ENCODE measurements at regions not wholly inside any gene's neighbourhood (a gene's known extent, or its start where the extent isn't known, plus 50 kb on each side); places are given as distances from the start of the nearest gene placed in this dataset.

DNA sequence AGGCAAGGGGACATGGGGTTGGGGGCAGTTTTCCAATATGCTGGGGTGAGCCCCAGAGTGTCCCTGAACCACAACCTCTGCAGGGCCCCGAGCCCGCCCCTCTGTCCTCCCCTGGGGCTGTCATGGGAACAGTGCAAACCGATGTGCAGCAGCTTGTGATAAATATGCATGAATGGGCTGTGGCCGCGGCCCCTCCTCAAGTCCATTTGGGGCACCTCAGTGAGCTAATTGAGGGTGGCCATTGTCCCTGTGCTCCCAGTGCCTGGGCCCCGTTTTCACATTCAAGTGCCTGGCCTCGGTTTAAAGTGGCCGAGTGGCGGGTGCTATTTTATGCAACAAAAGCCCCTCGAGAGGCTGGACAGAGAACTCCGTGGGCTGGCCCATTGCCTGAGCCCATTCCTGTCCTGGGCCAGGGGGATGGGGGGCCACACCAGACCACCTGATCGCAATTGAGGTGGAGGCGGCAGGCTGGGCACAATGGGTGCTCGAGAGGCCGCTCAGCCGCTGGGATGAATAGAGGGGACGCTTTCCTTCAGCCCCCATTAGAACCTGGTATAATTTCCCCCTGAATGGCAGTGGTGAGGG lies 193.7 kb downstream of the FOXD2 start:
- H3K27ac ChIP-seq (ENCODE audit: low read length): no peak overlapping the region
- no peak overlapping the region for H3K4me3 ChIP-seq (ENCODE audit: low read length in 2 of 2)
- H3K9me3 ChIP-seq (ENCODE audit: control insufficient read depth in 2 of 2, low read length in 2 of 2): no peaks in the 10 kb centered on the region
- no peak overlapping the region for H3K9ac ChIP-seq (ENCODE audit: low read length in 2 of 2)
- no peaks in the 10 kb centered on the region for H3K36me3 ChIP-seq (ENCODE audit: control insufficient read depth in 2 of 2, insufficient read depth in 2 of 2, low read length in 2 of 2)
- no peaks in the 10 kb centered on the region for H3K4me1 ChIP-seq (ENCODE audit: control insufficient read depth, insufficient read depth, low read length)
- H3K27me3 ChIP-seq (ENCODE audit: control insufficient read depth in 1 of 2, insufficient read depth in 2 of 2, low read length in 2 of 2): peaks cover 5 to 7% of the 10 kb centered on the region in 2 donors

DNA sequence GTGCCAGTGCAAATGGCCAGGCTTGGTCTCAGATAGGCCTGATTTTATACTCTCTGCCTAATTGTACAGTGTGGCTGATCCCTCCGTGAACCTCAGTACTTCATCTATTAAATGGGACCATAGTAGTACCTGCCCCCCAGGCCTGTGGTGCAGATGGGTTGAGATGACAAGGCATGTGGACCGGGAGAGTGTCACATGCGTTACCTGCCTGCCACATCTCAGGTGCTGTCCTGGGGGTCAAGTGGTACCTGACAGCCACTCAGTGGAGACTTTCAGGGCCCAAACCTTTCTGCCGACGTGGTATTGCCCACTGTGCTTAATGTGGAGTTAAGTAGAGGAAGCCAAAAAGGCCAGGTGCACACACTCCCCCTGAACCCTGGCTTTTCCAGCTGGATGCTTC lies 197.3 kb downstream of the FOXD2 start:
- Histone ChIP-seq H3K9ac (ENCODE audit: low read length in 2 of 2) (no peak overlapping the region), H3K4me1 (ENCODE audit: control insufficient read depth, insufficient read depth, low read length) (no peaks in the 10 kb centered on the region), H3K27me3 (ENCODE audit: control insufficient read depth in 1 of 2, insufficient read depth in 2 of 2, low read length in 2 of 2) (peaks cover 4 to 6% of the 10 kb centered on the region in 2 donors), H3K36me3 (ENCODE audit: control insufficient read depth in 2 of 2, insufficient read depth in 2 of 2, low read length in 2 of 2) (no peaks in the 10 kb centered on the region), H3K4me3 (ENCODE audit: low read length in 2 of 2) (no peak overlapping the region), H3K9me3 (ENCODE audit: control insufficient read depth in 2 of 2, low read length in 2 of 2) (peaks cover 0 to 3% of the 10 kb centered on the region in 2 donors), H3K27ac (ENCODE audit: low read length) (no peak overlapping the region)

DNA sequence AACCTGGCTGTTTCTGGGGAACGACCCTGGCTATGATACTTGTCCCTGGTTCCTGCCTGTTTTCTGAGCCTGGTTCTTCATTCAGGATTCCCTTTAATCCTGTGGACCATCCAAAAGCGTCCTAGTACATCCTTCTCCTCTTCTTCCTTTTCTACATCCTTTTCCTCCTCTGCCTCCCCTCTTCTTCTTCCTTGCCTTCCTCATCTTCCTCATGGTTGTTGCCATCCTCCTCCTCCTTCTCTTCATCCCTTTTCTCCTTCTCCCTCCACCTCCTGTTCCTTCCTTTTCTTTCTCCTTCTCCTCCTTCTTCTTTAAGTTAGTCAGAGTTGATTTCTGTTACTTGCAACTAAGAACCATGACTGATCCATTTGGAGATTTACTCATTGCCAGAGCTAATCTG lies 197.8 kb downstream of the FOXD2 start:
- peaks cover 4 to 6% of the 10 kb centered on the region in 2 donors for H3K27me3 ChIP-seq (ENCODE audit: control insufficient read depth in 1 of 2, insufficient read depth in 2 of 2, low read length in 2 of 2)
- peaks cover 0 to 3% of the 10 kb centered on the region in 2 donors for H3K9me3 ChIP-seq (ENCODE audit: control insufficient read depth in 2 of 2, low read length in 2 of 2)
- H3K4me3 ChIP-seq (ENCODE audit: low read length in 2 of 2): no peak overlapping the region
- no peak overlapping the region for H3K27ac ChIP-seq (ENCODE audit: low read length)
- no peaks in the 10 kb centered on the region for H3K4me1 ChIP-seq (ENCODE audit: control insufficient read depth, insufficient read depth, low read length)
- no peaks in the 10 kb centered on the region for H3K36me3 ChIP-seq (ENCODE audit: control insufficient read depth in 2 of 2, insufficient read depth in 2 of 2, low read length in 2 of 2)
- no peak overlapping the region for H3K9ac ChIP-seq (ENCODE audit: low read length in 2 of 2)

DNA sequence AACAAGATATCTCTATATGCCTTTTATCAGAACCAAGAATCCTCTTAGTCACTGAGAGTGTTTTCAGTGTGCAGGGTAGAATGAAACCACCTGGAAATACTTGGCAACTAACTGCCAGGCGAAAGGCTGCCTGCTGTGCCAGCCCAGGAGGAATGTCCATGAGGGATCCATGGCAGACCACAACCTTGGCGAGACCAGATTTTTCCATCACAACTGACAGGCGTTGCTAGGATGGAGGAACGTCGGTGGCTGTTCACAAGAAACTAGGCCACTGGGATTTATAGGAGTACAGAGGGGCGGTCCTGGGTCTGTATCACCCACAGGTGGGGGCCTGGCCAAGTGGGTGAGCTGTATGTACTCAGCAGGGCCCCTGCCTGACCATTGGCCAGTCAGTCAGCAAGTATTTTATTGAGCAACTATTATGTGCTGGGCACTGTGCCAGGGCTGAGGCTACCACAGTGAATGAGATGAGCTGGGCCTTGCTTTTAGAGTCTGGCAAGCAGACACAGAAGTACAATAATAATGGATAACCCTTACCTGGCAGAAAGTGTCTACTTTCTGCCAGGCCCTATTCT lies 199.4 kb downstream of the FOXD2 start:
- peaks cover 0 to 6% of the 10 kb centered on the region in 2 donors for H3K27me3 ChIP-seq (ENCODE audit: control insufficient read depth in 1 of 2, insufficient read depth in 2 of 2, low read length in 2 of 2)
- H3K9me3 ChIP-seq (ENCODE audit: control insufficient read depth in 2 of 2, low read length in 2 of 2): peaks cover 0 to 3% of the 10 kb centered on the region in 2 donors
- H3K4me1 ChIP-seq (ENCODE audit: control insufficient read depth, insufficient read depth, low read length): no peaks in the 10 kb centered on the region

DNA sequence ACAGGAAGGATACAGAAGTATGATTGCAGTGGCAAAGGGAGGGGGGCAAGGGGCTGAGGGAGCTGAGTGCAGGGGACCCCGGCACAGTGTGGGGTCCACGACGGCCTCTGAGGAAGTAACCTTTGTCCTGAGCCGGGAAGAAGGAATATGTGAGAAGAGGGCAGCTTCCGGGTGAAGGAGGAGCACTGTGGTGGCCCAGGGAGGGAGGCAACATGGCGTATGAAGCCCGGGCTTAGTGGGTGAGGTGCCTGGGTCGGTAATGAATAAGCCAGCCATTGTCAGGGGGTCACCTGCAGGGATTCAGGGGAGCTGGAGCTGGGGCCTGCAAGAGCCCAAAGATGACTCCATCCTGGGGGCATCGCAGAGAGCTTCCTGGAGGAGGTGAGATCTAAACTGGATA lies 200.4 kb downstream of the FOXD2 start:
- peaks cover 0 to 4% of the 10 kb centered on the region in 2 donors for H3K27me3 ChIP-seq (ENCODE audit: control insufficient read depth in 1 of 2, insufficient read depth in 2 of 2, low read length in 2 of 2)
- no peak overlapping the region for H3K27ac ChIP-seq (ENCODE audit: low read length)
- no peaks in the 10 kb centered on the region for H3K36me3 ChIP-seq (ENCODE audit: control insufficient read depth in 2 of 2, insufficient read depth in 2 of 2, low read length in 2 of 2)
- H3K4me3 ChIP-seq (ENCODE audit: low read length in 2 of 2): no peak overlapping the region
- H3K9me3 ChIP-seq (ENCODE audit: control insufficient read depth in 2 of 2, low read length in 2 of 2): peaks cover 0 to 3% of the 10 kb centered on the region in 2 donors
- peaks cover 4% of the 10 kb centered on the region for H3K4me1 ChIP-seq (ENCODE audit: control insufficient read depth, insufficient read depth, low read length)
- no peak overlapping the region for H3K9ac ChIP-seq (ENCODE audit: low read length in 2 of 2)

More for the DNA sequence above, 199.4 kb downstream of the FOXD2 start:
- Histone ChIP-seq H3K4me3 (ENCODE audit: low read length in 2 of 2) (no peak overlapping the region), H3K27ac (ENCODE audit: low read length) (no peak overlapping the region), H3K36me3 (ENCODE audit: control insufficient read depth in 2 of 2, insufficient read depth in 2 of 2, low read length in 2 of 2) (no peaks in the 10 kb centered on the region), H3K9ac (ENCODE audit: low read length in 2 of 2) (no peak overlapping the region)

- Histone ChIP-seq H3K27ac (ENCODE audit: low read length) (no peak overlapping the region), H3K27me3 (ENCODE audit: control insufficient read depth in 1 of 2, insufficient read depth in 2 of 2, low read length in 2 of 2) (peaks cover 0 to 4% of the 10 kb centered on the region in 2 donors), H3K9ac (ENCODE audit: low read length in 2 of 2) (no peak overlapping the region)
Measured at GRCh38 chr1:47638713-47639112, 200.9 kb downstream of the FOXD2 start.

GRCh38 chr1:47643306-47644211 lies 205.7 kb downstream of the FOXD2 start:
- Histone ChIP-seq H3K27ac (ENCODE audit: low read length) (no peak overlapping the region), H3K4me3 (ENCODE audit: low read length in 2 of 2) (no peak overlapping the region), H3K36me3 (ENCODE audit: control insufficient read depth in 2 of 2, insufficient read depth in 2 of 2, low read length in 2 of 2) (no peaks in the 10 kb centered on the region), H3K27me3 (ENCODE audit: control insufficient read depth in 1 of 2, insufficient read depth in 2 of 2, low read length in 2 of 2) (peaks cover 0 to 2% of the 10 kb centered on the region in 2 donors), H3K4me1 (ENCODE audit: control insufficient read depth, insufficient read depth, low read length) (peaks cover 4% of the 10 kb centered on the region), H3K9ac (ENCODE audit: low read length in 2 of 2) (no peak overlapping the region), H3K9me3 (ENCODE audit: control insufficient read depth in 2 of 2, low read length in 2 of 2) (no peaks in the 10 kb centered on the region)

More at GRCh38 chr1:47638713-47639112, 200.9 kb downstream of the FOXD2 start:
- H3K36me3 ChIP-seq (ENCODE audit: control insufficient read depth in 2 of 2, insufficient read depth in 2 of 2, low read length in 2 of 2): no peaks in the 10 kb centered on the region
- H3K4me1 ChIP-seq (ENCODE audit: control insufficient read depth, insufficient read depth, low read length): peaks cover 4% of the 10 kb centered on the region
- no peak overlapping the region for H3K4me3 ChIP-seq (ENCODE audit: low read length in 2 of 2)
- H3K9me3 ChIP-seq (ENCODE audit: control insufficient read depth in 2 of 2, low read length in 2 of 2): peaks cover 0 to 3% of the 10 kb centered on the region in 2 donors

DNA sequence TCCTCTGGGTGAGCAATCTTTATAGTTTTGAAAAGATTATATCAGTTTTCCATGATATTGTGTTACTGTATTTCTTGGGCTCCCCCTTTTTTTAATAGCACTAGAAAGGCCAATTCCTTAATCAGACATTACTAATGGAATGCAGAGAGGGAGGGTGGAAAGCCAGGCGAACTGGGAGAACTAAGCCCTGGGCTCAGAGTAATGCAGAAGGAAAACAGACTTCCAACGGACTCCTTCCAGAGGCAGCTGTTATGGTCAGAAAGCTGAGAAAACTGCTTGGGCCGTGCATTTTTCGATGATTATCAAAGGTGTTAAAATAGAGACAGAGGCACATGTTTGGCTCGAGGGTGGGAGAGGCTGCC lies 206.3 kb downstream of the FOXD2 start:
- Histone ChIP-seq H3K4me3 (ENCODE audit: low read length in 2 of 2) (no peak overlapping the region), H3K9ac (ENCODE audit: low read length in 2 of 2) (no peak overlapping the region), H3K4me1 (ENCODE audit: control insufficient read depth, insufficient read depth, low read length) (peaks cover 4% of the 10 kb centered on the region), H3K27ac (ENCODE audit: low read length) (no peak overlapping the region), H3K27me3 (ENCODE audit: control insufficient read depth in 1 of 2, insufficient read depth in 2 of 2, low read length in 2 of 2) (peaks cover 0 to 2% of the 10 kb centered on the region in 2 donors), H3K36me3 (ENCODE audit: control insufficient read depth in 2 of 2, insufficient read depth in 2 of 2, low read length in 2 of 2) (no peaks in the 10 kb centered on the region), H3K9me3 (ENCODE audit: control insufficient read depth in 2 of 2, low read length in 2 of 2) (no peaks in the 10 kb centered on the region)

DNA sequence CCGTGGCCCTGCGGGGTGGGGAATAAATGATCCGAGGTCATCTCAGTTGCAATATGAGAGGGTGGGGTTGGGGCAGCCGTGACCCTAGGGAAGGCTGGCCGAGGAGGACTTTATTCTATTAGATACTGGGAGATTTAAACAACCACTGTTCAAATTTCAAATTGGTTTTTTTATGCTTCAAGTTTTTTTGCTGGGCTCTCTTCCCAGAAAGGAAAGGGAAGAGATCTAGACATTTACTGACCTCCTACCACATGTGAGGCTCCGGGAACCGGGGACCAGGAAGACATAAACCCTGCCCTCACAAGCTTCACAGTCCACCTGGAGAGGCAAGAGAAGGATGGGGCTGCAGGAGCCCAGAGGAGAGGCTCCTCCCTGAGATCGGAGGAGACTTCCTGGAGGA lies 207.3 kb downstream of the FOXD2 start:
- no peak overlapping the region for H3K4me3 ChIP-seq (ENCODE audit: low read length in 2 of 2)
- H3K4me1 ChIP-seq (ENCODE audit: control insufficient read depth, insufficient read depth, low read length): peaks cover 4% of the 10 kb centered on the region
- no peaks in the 10 kb centered on the region for H3K9me3 ChIP-seq (ENCODE audit: control insufficient read depth in 2 of 2, low read length in 2 of 2)
- no peak overlapping the region for H3K9ac ChIP-seq (ENCODE audit: low read length in 2 of 2)
- H3K27ac ChIP-seq (ENCODE audit: low read length): no peak overlapping the region
- H3K27me3 ChIP-seq (ENCODE audit: control insufficient read depth in 1 of 2, insufficient read depth in 2 of 2, low read length in 2 of 2): peaks cover 0 to 2% of the 10 kb centered on the region in 2 donors
- no peaks in the 10 kb centered on the region for H3K36me3 ChIP-seq (ENCODE audit: control insufficient read depth in 2 of 2, insufficient read depth in 2 of 2, low read length in 2 of 2)

GRCh38 chr1:47646676-47647075 lies 208.8 kb downstream of the FOXD2 start:
- peaks cover 4% of the 10 kb centered on the region for H3K4me1 ChIP-seq (ENCODE audit: control insufficient read depth, insufficient read depth, low read length)
- H3K36me3 ChIP-seq (ENCODE audit: control insufficient read depth in 2 of 2, insufficient read depth in 2 of 2, low read length in 2 of 2): no peaks in the 10 kb centered on the region
- H3K4me3 ChIP-seq (ENCODE audit: low read length in 2 of 2): no peak overlapping the region

More at GRCh38 chr1:47646676-47647075, 208.8 kb downstream of the FOXD2 start:
- Histone ChIP-seq H3K27me3 (ENCODE audit: control insufficient read depth in 1 of 2, insufficient read depth in 2 of 2, low read length in 2 of 2) (peaks cover 0 to 2% of the 10 kb centered on the region in 2 donors), H3K9me3 (ENCODE audit: control insufficient read depth in 2 of 2, low read length in 2 of 2) (no peaks in the 10 kb centered on the region), H3K9ac (ENCODE audit: low read length in 2 of 2) (no peak overlapping the region), H3K27ac (ENCODE audit: low read length) (no peak overlapping the region)
